ENCODE measurements at regions not wholly inside any gene's neighbourhood (a gene's known extent, or its start where the extent isn't known, plus 50 kb on each side); places are given as distances from the start of the nearest gene placed in this dataset.

DNA sequence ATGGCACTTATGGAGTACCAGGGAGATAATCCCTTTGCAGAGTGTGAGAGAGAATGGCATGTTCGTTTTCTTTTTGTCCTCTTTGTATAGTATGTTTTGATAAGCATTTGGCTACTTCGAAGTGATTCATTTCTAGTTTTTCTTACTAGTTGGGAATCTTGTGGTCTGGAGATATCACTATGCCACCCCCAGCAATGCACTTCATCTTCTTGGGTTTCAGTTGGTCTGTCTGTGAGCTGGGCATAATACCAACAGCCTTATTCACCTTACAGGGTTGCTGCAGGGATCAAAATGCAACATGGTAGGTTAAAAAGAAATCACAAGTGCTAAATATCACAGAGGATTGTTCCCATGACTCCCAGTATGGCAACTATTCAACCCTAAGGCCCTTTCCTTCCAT is 387.8 kb upstream of the CADM1 start:
- TF ChIP-seq, protein P1, sequence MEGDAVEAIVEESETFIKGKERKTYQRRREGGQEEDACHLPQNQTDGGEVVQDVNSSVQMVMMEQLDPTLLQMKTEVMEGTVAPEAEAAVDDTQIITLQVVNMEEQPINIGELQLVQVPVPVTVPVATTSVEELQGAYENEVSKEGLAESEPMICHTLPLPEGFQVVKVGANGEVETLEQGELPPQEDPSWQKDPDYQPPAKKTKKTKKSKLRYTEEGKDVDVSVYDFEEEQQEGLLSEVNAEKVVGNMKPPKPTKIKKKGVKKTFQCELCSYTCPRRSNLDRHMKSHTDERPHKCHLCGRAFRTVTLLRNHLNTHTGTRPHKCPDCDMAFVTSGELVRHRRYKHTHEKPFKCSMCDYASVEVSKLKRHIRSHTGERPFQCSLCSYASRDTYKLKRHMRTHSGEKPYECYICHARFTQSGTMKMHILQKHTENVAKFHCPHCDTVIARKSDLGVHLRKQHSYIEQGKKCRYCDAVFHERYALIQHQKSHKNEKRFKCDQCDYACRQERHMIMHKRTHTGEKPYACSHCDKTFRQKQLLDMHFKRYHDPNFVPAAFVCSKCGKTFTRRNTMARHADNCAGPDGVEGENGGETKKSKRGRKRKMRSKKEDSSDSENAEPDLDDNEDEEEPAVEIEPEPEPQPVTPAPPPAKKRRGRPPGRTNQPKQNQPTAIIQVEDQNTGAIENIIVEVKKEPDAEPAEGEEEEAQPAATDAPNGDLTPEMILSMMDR (IDR thresholded peaks at IDR 0.05; ENCODE audit: low read length), result no peak
- no peak for TF ChIP-seq EZH2 (IDR thresholded peaks at IDR 0.05; ENCODE audit: borderline replicate concordance, low read length)

Data from OCI-LY1 (cell line).